ENCODE measurements at regions not wholly inside any gene's neighbourhood (a gene's known extent, or its start where the extent isn't known, plus 50 kb on each side); places are given as distances from the start of the nearest gene placed in this dataset.

DNA sequence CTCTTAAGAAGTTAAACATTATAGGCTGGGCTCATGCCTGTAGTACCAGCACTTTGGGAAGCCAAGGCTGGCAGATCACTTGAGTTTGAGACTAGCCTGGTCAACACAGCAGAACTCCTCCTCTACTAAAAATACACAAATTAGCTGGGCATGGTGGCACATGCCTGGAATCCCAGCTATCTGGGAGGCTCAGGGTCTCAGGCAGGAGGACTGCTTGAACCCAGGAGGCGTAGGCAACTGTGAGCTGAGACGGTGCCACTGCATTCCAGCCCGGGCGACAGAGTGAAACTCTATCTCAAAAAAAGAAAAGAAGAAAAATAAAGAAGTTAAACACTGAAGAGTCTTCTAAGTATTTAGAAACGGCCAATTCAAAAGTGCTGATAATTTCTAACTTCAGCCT, 164.3 kb upstream of the GALNTL6 start:
- TF ChIP-seq, protein P1, sequence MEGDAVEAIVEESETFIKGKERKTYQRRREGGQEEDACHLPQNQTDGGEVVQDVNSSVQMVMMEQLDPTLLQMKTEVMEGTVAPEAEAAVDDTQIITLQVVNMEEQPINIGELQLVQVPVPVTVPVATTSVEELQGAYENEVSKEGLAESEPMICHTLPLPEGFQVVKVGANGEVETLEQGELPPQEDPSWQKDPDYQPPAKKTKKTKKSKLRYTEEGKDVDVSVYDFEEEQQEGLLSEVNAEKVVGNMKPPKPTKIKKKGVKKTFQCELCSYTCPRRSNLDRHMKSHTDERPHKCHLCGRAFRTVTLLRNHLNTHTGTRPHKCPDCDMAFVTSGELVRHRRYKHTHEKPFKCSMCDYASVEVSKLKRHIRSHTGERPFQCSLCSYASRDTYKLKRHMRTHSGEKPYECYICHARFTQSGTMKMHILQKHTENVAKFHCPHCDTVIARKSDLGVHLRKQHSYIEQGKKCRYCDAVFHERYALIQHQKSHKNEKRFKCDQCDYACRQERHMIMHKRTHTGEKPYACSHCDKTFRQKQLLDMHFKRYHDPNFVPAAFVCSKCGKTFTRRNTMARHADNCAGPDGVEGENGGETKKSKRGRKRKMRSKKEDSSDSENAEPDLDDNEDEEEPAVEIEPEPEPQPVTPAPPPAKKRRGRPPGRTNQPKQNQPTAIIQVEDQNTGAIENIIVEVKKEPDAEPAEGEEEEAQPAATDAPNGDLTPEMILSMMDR (IDR thresholded peaks at IDR 0.05; ENCODE audit: extremely low read depth, insufficient read depth, missing control alignments), result no peak
- in situ Hi-C loops (cut with MboI; ENCODE audit: low pct_unique_long_range_greater_than_20kb, low sequenced_read_pairs, unreplicated experiment), result no loop called here
- no peak for DNase-seq (ENCODE audit: low spot score)

DNA sequence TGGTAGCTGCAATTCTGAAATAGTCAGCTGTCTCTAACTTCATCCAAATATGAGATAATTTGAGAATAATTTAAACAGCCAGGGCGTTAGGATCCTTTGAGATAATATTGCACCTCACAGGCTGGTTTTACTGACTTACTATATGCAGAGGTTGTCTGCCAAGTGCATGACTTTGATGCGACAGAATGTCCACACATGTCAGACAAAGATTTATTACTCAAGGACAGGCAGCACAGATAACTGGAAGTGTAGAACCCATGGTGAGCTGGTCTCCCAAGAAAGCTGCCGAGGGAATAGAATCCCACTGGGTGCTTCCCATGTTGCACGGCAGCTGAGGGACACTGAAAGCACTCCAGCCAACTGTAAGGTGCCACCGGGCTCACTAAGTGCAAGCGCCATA, 166.2 kb upstream of the GALNTL6 start:
- no peak for DNase-seq (ENCODE audit: low spot score)
- in situ Hi-C loops (cut with MboI; ENCODE audit: low pct_unique_long_range_greater_than_20kb, low sequenced_read_pairs, unreplicated experiment), result no loop called here
- TF ChIP-seq, protein P1 (IDR thresholded peaks at IDR 0.05; ENCODE audit: extremely low read depth, insufficient read depth, missing control alignments), result no peak

DNA sequence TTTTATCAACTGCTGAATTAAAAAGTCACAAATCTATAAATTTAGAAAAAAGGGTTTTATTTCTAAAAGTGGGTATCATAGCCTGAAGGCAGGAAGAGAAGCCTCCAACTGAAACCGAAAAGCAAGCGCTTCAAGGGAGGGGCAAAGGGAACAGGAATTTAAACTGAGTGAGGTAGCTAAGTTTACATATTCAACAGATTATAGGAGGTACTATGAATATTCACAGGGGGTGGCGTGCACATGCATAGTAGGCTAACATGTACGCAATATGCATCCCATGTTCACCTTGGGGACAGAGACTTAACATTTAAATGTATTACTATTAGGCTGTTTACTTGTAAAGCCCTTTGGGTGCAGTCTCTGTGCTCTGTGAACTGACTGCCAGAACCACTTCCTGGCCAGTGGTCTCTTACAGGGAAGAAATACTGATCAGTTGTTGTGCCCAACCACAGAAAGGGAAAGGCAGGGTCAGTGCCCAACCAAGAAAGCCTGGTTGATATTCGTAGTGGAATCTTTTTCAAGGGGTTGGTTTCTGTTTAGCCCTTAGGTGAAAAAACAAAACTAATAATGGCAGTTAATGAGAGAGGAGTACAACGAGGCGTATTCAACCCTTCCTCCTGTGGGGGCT, 168.7 kb upstream of the GALNTL6 start:
- TF ChIP-seq, protein P1 (IDR thresholded peaks at IDR 0.05; ENCODE audit: extremely low read depth, insufficient read depth, missing control alignments), result no peak
- in situ Hi-C loops (cut with MboI; ENCODE audit: low pct_unique_long_range_greater_than_20kb, low sequenced_read_pairs, unreplicated experiment), result no loop called here
- peak; percentile 23 for DNase-seq (ENCODE audit: low spot score)

DNA sequence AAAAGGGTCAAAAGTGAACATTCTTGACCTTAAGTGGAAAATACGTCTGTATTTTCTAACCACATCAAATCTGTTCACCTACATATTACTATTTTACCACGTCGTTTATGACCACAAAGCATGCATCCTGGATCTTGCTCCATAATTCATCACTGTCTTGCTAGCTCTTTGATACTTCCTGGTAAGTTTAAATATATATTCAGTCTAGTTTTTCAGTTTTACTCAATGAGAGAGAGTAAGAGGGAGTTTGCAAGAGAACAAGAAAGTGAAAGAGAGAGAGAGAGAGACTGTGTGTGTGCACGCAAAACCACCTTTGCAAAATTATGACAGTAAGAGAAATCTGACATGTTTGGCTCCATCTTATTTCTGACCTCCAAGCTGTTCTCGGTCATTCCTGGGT, 173.7 kb upstream of the GALNTL6 start:
- DNase-seq (ENCODE audit: low spot score), result peak; percentile 24
- in situ Hi-C loops (cut with MboI; ENCODE audit: low pct_unique_long_range_greater_than_20kb, low sequenced_read_pairs, unreplicated experiment), result no loop called here
- TF ChIP-seq, protein P1 (IDR thresholded peaks at IDR 0.05; ENCODE audit: extremely low read depth, insufficient read depth, missing control alignments), result no peak

GRCh38 chr4:171636606-171637005, 176.6 kb upstream of the GALNTL6 start:
- TF ChIP-seq, protein P1 (IDR thresholded peaks at IDR 0.05; ENCODE audit: extremely low read depth, insufficient read depth, missing control alignments), result no peak
- DNase-seq (ENCODE audit: low spot score), result no peak
- in situ Hi-C loops (cut with MboI; ENCODE audit: low pct_unique_long_range_greater_than_20kb, low sequenced_read_pairs, unreplicated experiment), result no loop called here

DNA sequence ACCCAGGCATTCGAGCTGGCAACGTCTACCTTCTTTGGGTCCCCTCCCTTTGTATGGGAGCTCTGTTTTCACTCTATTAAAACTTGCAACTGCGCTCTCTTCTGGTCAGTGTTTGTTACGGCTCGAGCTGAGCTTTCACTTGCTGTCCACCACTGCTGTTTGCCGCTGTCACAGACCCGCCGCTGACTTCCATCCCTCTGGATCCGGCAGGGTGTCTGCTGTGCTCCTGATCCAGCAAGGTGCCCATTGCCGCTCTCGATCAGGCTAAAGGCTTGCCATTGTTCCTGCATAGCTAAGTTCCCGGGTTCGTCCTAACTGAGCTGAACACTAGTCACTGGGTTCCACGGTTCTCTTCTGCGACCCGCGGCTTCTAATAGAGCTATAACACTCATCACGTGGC, 183.5 kb upstream of the GALNTL6 start:
- DNase-seq (ENCODE audit: low spot score), result no peak
- TF ChIP-seq, protein P1 (IDR thresholded peaks at IDR 0.05; ENCODE audit: extremely low read depth, insufficient read depth, missing control alignments), result no peak
- in situ Hi-C loops (cut with MboI; ENCODE audit: low pct_unique_long_range_greater_than_20kb, low sequenced_read_pairs, unreplicated experiment), result no loop called here

All from GM13977 (cell line).